SU-DHL-6 (cell line): ENCODE measurements at regions not wholly inside any gene's neighbourhood (a gene's known extent, or its start where the extent isn't known, plus 50 kb on each side); places are given as distances from the start of the nearest gene placed in this dataset.

Experiments used
- EZH2phosphoT487 ChIP-seq: fragments of 200-600 bp; sonication (generic), shearing (Covaris generic); conservative IDR thresholded peaks from 2 replicates; pipeline ENCODE4 v1.6.1; 2018; ENCODE audit warnings: mild to moderate bottlenecking, antibody characterized with exemption, low read length, moderate library complexity, mixed read lengths
- TF ChIP-seq, protein P1 (sequence below): fragments of 200-600 bp; sonication (generic); IDR thresholded peaks from one replicate; pipeline ENCODE4 v1.5.1; 2017; ENCODE audit warnings: antibody characterized with exemption, mild to moderate bottlenecking, low read length, moderate library complexity; ENCODE audit not compliant: insufficient read depth, poor library complexity, severe bottlenecking

DNA sequence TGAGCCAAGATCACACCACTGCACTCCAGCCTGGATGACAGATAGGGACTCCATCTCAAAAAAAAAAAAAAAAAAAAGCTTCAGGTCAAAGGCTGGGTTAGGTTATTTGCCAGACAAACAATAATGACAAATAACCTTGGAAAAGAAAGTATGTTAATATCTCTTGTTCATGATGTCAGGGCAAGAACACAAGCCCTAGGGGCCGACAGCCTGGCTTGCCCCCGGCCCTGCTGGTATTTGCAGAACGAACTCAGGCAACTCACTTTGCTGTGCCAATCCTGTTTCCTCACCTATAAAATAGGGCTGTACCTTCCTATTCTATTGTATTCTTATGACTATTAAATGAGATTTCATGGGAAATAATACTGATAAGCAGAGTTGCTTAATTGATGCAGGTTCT lies 75.4 kb upstream of the CDC42EP3 start:
- TF ChIP-seq, protein P1, sequence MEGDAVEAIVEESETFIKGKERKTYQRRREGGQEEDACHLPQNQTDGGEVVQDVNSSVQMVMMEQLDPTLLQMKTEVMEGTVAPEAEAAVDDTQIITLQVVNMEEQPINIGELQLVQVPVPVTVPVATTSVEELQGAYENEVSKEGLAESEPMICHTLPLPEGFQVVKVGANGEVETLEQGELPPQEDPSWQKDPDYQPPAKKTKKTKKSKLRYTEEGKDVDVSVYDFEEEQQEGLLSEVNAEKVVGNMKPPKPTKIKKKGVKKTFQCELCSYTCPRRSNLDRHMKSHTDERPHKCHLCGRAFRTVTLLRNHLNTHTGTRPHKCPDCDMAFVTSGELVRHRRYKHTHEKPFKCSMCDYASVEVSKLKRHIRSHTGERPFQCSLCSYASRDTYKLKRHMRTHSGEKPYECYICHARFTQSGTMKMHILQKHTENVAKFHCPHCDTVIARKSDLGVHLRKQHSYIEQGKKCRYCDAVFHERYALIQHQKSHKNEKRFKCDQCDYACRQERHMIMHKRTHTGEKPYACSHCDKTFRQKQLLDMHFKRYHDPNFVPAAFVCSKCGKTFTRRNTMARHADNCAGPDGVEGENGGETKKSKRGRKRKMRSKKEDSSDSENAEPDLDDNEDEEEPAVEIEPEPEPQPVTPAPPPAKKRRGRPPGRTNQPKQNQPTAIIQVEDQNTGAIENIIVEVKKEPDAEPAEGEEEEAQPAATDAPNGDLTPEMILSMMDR = no peak
- no peak for TF ChIP-seq EZH2phosphoT487
